ENCODE measurements at regions not wholly inside any gene's neighbourhood (a gene's known extent, or its start where the extent isn't known, plus 50 kb on each side); places are given as distances from the start of the nearest gene placed in this dataset.

GRCh38 chr20:40861427-40862008 lies 167.1 kb upstream of the TOP1 start:
- Histone ChIP-seq H3K27me3 (ENCODE audit: control insufficient read depth, insufficient read depth, low read length) (no peaks in the 10 kb centered on the region; the same call in 1 of the 2 replicates), H3K4me3 (ENCODE audit: low read depth in 2 of 2, low read length in 2 of 2) (no peak overlapping the region), H3K9me3 (ENCODE audit: control insufficient read depth, insufficient read depth, low read depth, low read length) (no peaks in the 10 kb centered on the region), H3K4me1 (ENCODE audit: control insufficient read depth, insufficient read depth, low read length) (no peaks in the 10 kb centered on the region), H3K36me3 (ENCODE audit: control insufficient read depth, insufficient read depth, low read length) (no peaks in the 10 kb centered on the region), H3K27ac (ENCODE audit: low read length) (no peak overlapping the region)
- no peak for ATAC-seq
- DNase-seq (ENCODE audit: low read depth, low spot score): no peak
- TF ChIP-seq POLR2AphosphoS5 (IDR thresholded peaks at IDR 0.05; ENCODE audit: low read depth, low read length): no peak
- no peak for TF ChIP-seq CTCF (IDR thresholded peaks at IDR 0.05)
- no peak for TF ChIP-seq TCF7L2 (IDR thresholded peaks at IDR 0.05; ENCODE audit: low read depth, low read length)
- TF ChIP-seq REST (IDR thresholded peaks at IDR 0.05; ENCODE audit: insufficient read depth in 1 of 2, low read depth in 2 of 2, low read length in 1 of 2): no peak
- TF ChIP-seq SIN3A (IDR thresholded peaks at IDR 0.05; ENCODE audit: borderline replicate concordance, insufficient read depth, low read depth, low read length): no peak
- in situ Hi-C loops (cut with HindIII; ENCODE audit: low pct_unique_long_range_greater_than_20kb, low sequenced_read_pairs): no loop called here
- BruUV-seq (replicated peaks): no TSS peak
- intact Hi-C loops (cut with micrococcal nuclease; ENCODE audit: unreplicated experiment): no loop called here
- POLR2A ChIA-PET: no interaction called here
- CTCF ChIA-PET: no interaction called here

GRCh38 chr20:40863355-40863919 lies 165.2 kb upstream of the TOP1 start:
- in situ Hi-C loops (cut with HindIII; ENCODE audit: low pct_unique_long_range_greater_than_20kb, low sequenced_read_pairs): no loop called here
- H3K4me1 ChIP-seq (ENCODE audit: control insufficient read depth, insufficient read depth, low read length): no peaks in the 10 kb centered on the region
- no peak for TF ChIP-seq CTCF (IDR thresholded peaks at IDR 0.05)
- TF ChIP-seq TCF7L2 (IDR thresholded peaks at IDR 0.05; ENCODE audit: low read depth, low read length): no peak
- no peak for TF ChIP-seq SIN3A (IDR thresholded peaks at IDR 0.05; ENCODE audit: borderline replicate concordance, insufficient read depth, low read depth, low read length)
- TF ChIP-seq POLR2AphosphoS5 (IDR thresholded peaks at IDR 0.05; ENCODE audit: low read depth, low read length): no peak
- TF ChIP-seq REST (IDR thresholded peaks at IDR 0.05; ENCODE audit: insufficient read depth in 1 of 2, low read depth in 2 of 2, low read length in 1 of 2): no peak
- no peak overlapping the region for H3K4me3 ChIP-seq (ENCODE audit: low read depth in 2 of 2, low read length in 2 of 2)
- no peaks in the 10 kb centered on the region for H3K9me3 ChIP-seq (ENCODE audit: control insufficient read depth, insufficient read depth, low read depth, low read length)
- CTCF ChIA-PET: no interaction called here
- no peaks in the 10 kb centered on the region; the same call in 1 of the 2 replicates for H3K27me3 ChIP-seq (ENCODE audit: control insufficient read depth, insufficient read depth, low read length)
- DNase-seq (ENCODE audit: low read depth, low spot score): no peak
- no TSS peak for BruUV-seq (replicated peaks)
- intact Hi-C loops (cut with micrococcal nuclease; ENCODE audit: unreplicated experiment): no loop called here
- H3K27ac ChIP-seq (ENCODE audit: low read length): no peak overlapping the region
- ATAC-seq: no peak
- POLR2A ChIA-PET: no interaction called here
- no peaks in the 10 kb centered on the region for H3K36me3 ChIP-seq (ENCODE audit: control insufficient read depth, insufficient read depth, low read length)

Measured in Panc1 (cell line).